ENCODE measurements at regions not wholly inside any gene's neighbourhood (a gene's known extent, or its start where the extent isn't known, plus 50 kb on each side); places are given as distances from the start of the nearest gene placed in this dataset.

DNA sequence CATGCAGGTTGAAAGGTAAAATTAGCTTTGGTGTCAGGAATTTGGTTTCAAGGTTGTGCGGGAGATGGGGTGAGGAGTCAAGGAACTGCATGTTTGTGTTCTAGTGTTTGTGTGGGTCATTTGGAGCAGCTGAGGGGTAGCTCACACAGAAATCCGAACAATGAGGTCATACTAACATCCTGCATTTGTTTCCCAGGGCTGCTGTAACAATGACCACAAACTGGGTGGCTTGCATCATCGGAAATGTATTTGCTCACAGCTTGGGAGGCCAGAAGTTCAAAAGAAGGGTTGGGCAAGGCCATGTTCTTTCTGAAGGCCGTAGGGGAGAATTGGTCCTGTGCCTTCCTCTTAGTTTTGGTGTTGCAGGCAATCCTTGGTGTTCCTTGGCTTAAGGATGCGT is 287.4 kb downstream of the HAPSTR1 start:
- DNase-seq (ENCODE audit: low spot score) (no peak), ATAC-seq (no peak)
- Mint-ChIP-seq H3K9me3 (peaks cover 9% of the 10 kb centered on the region), H3K27ac (no peak overlapping the region), H3K4me1 (peaks cover 9% of the 10 kb centered on the region), H3K27me3 (ENCODE audit: low read depth) (no peaks in the 10 kb centered on the region), H3K36me3 (no peaks in the 10 kb centered on the region), H3K4me3 (no peak overlapping the region)
- CTCF ChIA-PET = interaction anchor here (1.5 kb wide), 1 partner anchor 123 kb away, joined by 3 read pairs; no protein-coding TSS in a partner anchor
- POLR2A ChIA-PET = no interaction called here
- TF ChIP-seq GABPB1 (CRISPR knock-in tag; IDR thresholded peaks at IDR 0.05) = peak; percentile 73
- TF ChIP-seq, protein P1, sequence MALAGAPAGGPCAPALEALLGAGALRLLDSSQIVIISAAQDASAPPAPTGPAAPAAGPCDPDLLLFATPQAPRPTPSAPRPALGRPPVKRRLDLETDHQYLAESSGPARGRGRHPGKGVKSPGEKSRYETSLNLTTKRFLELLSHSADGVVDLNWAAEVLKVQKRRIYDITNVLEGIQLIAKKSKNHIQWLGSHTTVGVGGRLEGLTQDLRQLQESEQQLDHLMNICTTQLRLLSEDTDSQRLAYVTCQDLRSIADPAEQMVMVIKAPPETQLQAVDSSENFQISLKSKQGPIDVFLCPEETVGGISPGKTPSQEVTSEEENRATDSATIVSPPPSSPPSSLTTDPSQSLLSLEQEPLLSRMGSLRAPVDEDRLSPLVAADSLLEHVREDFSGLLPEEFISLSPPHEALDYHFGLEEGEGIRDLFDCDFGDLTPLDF (CRISPR knock-in tag; IDR thresholded peaks at IDR 0.05) = no peak

DNA sequence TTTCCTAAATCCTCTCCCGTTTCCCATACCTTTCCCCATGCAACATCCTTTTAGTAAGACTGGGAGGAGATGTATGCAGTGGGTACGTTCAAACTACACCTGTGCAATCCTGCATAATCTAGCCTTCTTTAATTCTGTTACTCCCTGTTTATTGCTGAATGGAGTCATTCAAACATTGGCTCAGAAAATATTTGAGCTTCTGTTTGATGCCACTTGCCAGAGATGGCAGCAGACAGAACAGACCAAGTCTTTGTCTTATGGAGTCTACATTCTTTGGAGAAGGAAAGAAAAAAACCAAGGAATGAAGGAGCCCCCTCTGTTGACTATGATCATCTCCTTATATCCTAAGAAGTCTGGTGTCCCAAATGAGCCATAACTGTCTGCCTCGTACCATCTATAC is 288.8 kb downstream of the HAPSTR1 start:
- no peak for TF ChIP-seq RELA (CRISPR knock-in tag; IDR thresholded peaks at IDR 0.05; ENCODE audit: borderline replicate concordance)
- Mint-ChIP-seq H3K4me3 (no peak overlapping the region), H3K9me3 (peaks cover 9% of the 10 kb centered on the region), H3K36me3 (no peaks in the 10 kb centered on the region), H3K27me3 (ENCODE audit: low read depth) (no peaks in the 10 kb centered on the region), H3K27ac (no peak overlapping the region), H3K4me1 (peaks cover 5% of the 10 kb centered on the region)
- ChIA-PET POLR2A (no interaction called here), CTCF (no interaction called here)
- ATAC-seq = no peak
- DNase-seq (ENCODE audit: low spot score) = no peak

DNA sequence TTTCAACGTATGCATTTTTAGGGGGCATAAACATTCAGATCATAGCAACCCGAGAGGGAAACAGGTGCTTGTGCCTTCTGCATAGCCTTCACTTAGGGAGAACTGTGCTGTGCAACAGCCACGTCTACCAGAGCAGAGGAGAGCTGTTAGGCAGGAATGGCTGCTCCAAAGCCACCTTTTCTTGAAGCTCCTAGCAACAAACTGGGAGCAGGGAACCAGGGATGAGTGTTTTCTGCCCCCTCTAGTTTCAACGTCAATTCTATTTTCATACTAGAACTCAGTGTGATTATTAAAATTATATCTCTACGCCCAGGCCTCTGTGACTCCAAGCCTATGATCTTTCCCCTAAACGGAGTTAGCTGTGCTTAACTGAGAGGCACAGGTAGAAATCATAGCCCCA is 290.0 kb downstream of the HAPSTR1 start:
- H3K4me1 Mint-ChIP-seq = peaks cover 5% of the 10 kb centered on the region
- H3K27me3 Mint-ChIP-seq (ENCODE audit: low read depth) = no peaks in the 10 kb centered on the region
- peaks cover 12% of the 10 kb centered on the region for H3K9me3 Mint-ChIP-seq
- CTCF ChIA-PET = no interaction called here
- no peak overlapping the region for H3K27ac Mint-ChIP-seq
- POLR2A ChIA-PET = no interaction called here
- ATAC-seq (no peak), DNase-seq (ENCODE audit: low spot score) (no peak)
- H3K4me3 Mint-ChIP-seq = no peak overlapping the region
- TF ChIP-seq NR2C2 (CRISPR knock-in tag; IDR thresholded peaks at IDR 0.05) (no peak), KAT7 (CRISPR knock-in tag; IDR thresholded peaks at IDR 0.05; ENCODE audit: borderline replicate concordance) (no peak), TEAD4 (CRISPR knock-in tag; IDR thresholded peaks at IDR 0.05) (no peak), TP53 (CRISPR knock-in tag; IDR thresholded peaks at IDR 0.05) (no peak), CREB1 (CRISPR knock-in tag; IDR thresholded peaks at IDR 0.05) (no peak), GABPB1 (CRISPR knock-in tag; IDR thresholded peaks at IDR 0.05) (no peak), GTF2I (CRISPR knock-in tag; conservative IDR thresholded peaks at IDR 0.05) (no peak), NFATC4 (CRISPR knock-in tag; IDR thresholded peaks at IDR 0.05) (no peak)
- TF ChIP-seq, protein P1 (CRISPR knock-in tag; IDR thresholded peaks at IDR 0.05) = no peak
- TF ChIP-seq, protein P2, sequence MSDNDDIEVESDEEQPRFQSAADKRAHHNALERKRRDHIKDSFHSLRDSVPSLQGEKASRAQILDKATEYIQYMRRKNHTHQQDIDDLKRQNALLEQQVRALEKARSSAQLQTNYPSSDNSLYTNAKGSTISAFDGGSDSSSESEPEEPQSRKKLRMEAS (CRISPR knock-in tag; IDR thresholded peaks at IDR 0.05) = no peak
- TF ChIP-seq, protein P3, sequence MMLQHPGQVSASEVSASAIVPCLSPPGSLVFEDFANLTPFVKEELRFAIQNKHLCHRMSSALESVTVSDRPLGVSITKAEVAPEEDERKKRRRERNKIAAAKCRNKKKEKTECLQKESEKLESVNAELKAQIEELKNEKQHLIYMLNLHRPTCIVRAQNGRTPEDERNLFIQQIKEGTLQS (CRISPR knock-in tag; conservative IDR thresholded peaks at IDR 0.05) = no peak
- TF ChIP-seq, protein P4, sequence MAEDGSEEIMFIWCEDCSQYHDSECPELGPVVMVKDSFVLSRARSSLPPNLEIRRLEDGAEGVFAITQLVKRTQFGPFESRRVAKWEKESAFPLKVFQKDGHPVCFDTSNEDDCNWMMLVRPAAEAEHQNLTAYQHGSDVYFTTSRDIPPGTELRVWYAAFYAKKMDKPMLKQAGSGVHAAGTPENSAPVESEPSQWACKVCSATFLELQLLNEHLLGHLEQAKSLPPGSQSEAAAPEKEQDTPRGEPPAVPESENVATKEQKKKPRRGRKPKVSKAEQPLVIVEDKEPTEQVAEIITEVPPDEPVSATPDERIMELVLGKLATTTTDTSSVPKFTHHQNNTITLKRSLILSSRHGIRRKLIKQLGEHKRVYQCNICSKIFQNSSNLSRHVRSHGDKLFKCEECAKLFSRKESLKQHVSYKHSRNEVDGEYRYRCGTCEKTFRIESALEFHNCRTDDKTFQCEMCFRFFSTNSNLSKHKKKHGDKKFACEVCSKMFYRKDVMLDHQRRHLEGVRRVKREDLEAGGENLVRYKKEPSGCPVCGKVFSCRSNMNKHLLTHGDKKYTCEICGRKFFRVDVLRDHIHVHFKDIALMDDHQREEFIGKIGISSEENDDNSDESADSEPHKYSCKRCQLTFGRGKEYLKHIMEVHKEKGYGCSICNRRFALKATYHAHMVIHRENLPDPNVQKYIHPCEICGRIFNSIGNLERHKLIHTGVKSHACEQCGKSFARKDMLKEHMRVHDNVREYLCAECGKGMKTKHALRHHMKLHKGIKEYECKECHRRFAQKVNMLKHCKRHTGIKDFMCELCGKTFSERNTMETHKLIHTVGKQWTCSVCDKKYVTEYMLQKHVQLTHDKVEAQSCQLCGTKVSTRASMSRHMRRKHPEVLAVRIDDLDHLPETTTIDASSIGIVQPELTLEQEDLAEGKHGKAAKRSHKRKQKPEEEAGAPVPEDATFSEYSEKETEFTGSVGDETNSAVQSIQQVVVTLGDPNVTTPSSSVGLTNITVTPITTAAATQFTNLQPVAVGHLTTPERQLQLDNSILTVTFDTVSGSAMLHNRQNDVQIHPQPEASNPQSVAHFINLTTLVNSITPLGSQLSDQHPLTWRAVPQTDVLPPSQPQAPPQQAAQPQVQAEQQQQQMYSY (CRISPR knock-in tag; IDR thresholded peaks at IDR 0.05) = no peak
- H3K36me3 Mint-ChIP-seq = no peaks in the 10 kb centered on the region

DNA sequence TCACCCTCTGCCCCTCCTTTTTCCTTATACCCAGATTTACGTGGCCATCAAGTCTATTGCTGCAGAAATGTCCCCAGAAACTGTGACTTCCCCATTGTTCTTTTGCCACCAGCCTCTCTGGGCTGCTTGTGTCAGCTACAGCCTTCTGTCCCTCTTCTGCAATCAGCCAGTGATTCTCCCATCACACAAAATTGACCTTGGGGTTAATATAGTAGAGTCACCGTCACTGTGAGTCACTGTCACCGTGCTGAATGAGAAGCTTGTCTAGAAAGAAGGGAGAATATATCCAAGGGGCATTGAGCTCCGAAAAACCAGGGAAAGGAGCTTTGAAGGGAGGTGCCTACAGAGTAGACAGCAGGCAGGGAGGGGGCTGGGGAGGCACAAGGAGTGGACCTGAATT is 290.5 kb downstream of the HAPSTR1 start:
- Mint-ChIP-seq H3K9me3 (peaks cover 12% of the 10 kb centered on the region), H3K36me3 (no peaks in the 10 kb centered on the region), H3K27me3 (ENCODE audit: low read depth) (no peaks in the 10 kb centered on the region), H3K4me3 (no peak overlapping the region), H3K4me1 (peaks cover 5% of the 10 kb centered on the region), H3K27ac (no peak overlapping the region)
- DNase-seq (ENCODE audit: low spot score) (no peak), ATAC-seq (no peak)
- ChIA-PET POLR2A (no interaction called here), CTCF (no interaction called here)
- TF ChIP-seq ETV6 (CRISPR knock-in tag; IDR thresholded peaks at IDR 0.05) (no peak), MYBL2 (CRISPR knock-in tag; IDR thresholded peaks at IDR 0.05) (no peak)
- TF ChIP-seq, protein P5, sequence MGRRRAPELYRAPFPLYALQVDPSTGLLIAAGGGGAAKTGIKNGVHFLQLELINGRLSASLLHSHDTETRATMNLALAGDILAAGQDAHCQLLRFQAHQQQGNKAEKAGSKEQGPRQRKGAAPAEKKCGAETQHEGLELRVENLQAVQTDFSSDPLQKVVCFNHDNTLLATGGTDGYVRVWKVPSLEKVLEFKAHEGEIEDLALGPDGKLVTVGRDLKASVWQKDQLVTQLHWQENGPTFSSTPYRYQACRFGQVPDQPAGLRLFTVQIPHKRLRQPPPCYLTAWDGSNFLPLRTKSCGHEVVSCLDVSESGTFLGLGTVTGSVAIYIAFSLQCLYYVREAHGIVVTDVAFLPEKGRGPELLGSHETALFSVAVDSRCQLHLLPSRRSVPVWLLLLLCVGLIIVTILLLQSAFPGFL (CRISPR knock-in tag; IDR thresholded peaks at IDR 0.05; ENCODE audit: borderline replicate concordance) = no peak
- TF ChIP-seq, protein P6, sequence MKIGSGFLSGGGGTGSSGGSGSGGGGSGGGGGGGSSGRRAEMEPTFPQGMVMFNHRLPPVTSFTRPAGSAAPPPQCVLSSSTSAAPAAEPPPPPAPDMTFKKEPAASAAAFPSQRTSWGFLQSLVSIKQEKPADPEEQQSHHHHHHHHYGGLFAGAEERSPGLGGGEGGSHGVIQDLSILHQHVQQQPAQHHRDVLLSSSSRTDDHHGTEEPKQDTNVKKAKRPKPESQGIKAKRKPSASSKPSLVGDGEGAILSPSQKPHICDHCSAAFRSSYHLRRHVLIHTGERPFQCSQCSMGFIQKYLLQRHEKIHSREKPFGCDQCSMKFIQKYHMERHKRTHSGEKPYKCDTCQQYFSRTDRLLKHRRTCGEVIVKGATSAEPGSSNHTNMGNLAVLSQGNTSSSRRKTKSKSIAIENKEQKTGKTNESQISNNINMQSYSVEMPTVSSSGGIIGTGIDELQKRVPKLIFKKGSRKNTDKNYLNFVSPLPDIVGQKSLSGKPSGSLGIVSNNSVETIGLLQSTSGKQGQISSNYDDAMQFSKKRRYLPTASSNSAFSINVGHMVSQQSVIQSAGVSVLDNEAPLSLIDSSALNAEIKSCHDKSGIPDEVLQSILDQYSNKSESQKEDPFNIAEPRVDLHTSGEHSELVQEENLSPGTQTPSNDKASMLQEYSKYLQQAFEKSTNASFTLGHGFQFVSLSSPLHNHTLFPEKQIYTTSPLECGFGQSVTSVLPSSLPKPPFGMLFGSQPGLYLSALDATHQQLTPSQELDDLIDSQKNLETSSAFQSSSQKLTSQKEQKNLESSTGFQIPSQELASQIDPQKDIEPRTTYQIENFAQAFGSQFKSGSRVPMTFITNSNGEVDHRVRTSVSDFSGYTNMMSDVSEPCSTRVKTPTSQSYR (CRISPR knock-in tag; IDR thresholded peaks at IDR 0.05) = no peak

Measured in WTC11 (cell line).